Fibroblast of lung (primary cell): ENCODE measurements at regions not wholly inside any gene's neighbourhood (a gene's known extent, or its start where the extent isn't known, plus 50 kb on each side); places are given as distances from the start of the nearest gene placed in this dataset.

ENCODE experiments used
- CTCF ChIP-seq, 2 donors: IDR thresholded peaks in 1 of 2; conservative IDR thresholded peaks in 1 of 2; 1 replicate in 1 of 2; 2 replicates in 1 of 2; pipeline ENCODE4 v1.5.1; 2011 to 2012; ENCODE audit warnings: low read length in 2 of 2, control low read depth in 1 of 2, inconsistent platforms in 1 of 2, low read depth in 1 of 2, mild to moderate bottlenecking in 1 of 2
- EZH2 ChIP-seq: IDR thresholded peaks from 2 replicates; pipeline ENCODE4 v1.5.1; 2012; ENCODE audit warnings: low read length, control low read depth, mild to moderate bottlenecking; ENCODE audit errors: missing control alignments

GRCh38 chr13:89687066-89687465 lies 1660.4 kb upstream of the MIR17HG start:
- TF ChIP-seq CTCF (conservative IDR thresholded peaks at IDR 0.05 in 1 of 2, IDR thresholded peaks at IDR 0.05 in 1 of 2; ENCODE audit: low read depth in 1 of 2, low read length in 2 of 2) (no peak), EZH2 (no peak)
